GM12878 (cell line): ENCODE measurements at regions not wholly inside any gene's neighbourhood (a gene's known extent, or its start where the extent isn't known, plus 50 kb on each side); places are given as distances from the start of the nearest gene placed in this dataset.

Experiments used
- ATAC-seq: fragments of 200-7000 bp; cut with Tn5 transposase; 3 replicates; pipeline ENCODE4 v1.9.1; 2020; ENCODE audit warnings: mild to moderate bottlenecking, moderate library complexity
- BruUV-seq: library from RNA; stranded (reverse); fragments of 400-500 nt; replicated peaks from 2 replicates; lab custom pipeline; 2021; lab: Mats Ljungman, UMichigan
- CTCF ChIA-PET: fragments of 300-600 bp; sonication (Branson Sonifier 250); formaldehyde crosslinking; extraction: SDS; loops from one replicate; lab custom pipeline; 2021; ENCODE audit warnings: inconsistent platforms; lab: Yijun Ruan, JAX
- POLR2A ChIA-PET: fragments of 350-600 bp; formaldehyde crosslinking; extraction: SDS; loops from one replicate; lab custom pipeline; 2021; ENCODE audit warnings: inconsistent platforms; lab: Charles Lee
- RAD21 ChIA-PET: fragments of 300-600 bp; sonication (Branson Sonifier 250); formaldehyde crosslinking; loops from one replicate; lab custom pipeline; 2023; ENCODE audit warnings: antibody characterized with exemption; ENCODE audit not compliant: unreplicated experiment; lab: Charles Lee
- SMC1A ChIA-PET: fragments of 300-600 bp; sonication (Branson Sonifier 250); formaldehyde crosslinking; loops from one replicate; lab custom pipeline; 2023; ENCODE audit not compliant: unreplicated experiment, uncharacterized antibody; lab: Charles Lee
- DNase-seq: peaks from one replicate; pipeline ENCODE4 v3.0.0-alpha.2; 2011; ENCODE audit warnings: low read depth, low spot score
- FAIRE-seq: peaks from 3 replicates; lab custom pipeline; 2011; peaks lifted over from hg19 to GRCh38; lab: Jason Lieb, UNC
- H2AFZ ChIP-seq: 2 replicates; pipeline ENCODE4 v1.6.0; 2011; ENCODE audit warnings: low read depth, low read length, control low read depth; ENCODE audit not compliant: control insufficient read depth
- H3K27ac ChIP-seq: 2 replicates; pipeline ENCODE4 v1.5.1; 2011; ENCODE audit warnings: control low read depth; ENCODE audit not compliant: control insufficient read depth, insufficient read depth
- H3K27me3 ChIP-seq, 2 experiments: replicated peaks in 1 of 2; 2 replicates each; pipeline versions ENCODE4 v1.6.0 to v1.6.1; 2011; ENCODE audit warnings: low read length in 1 of 2; ENCODE audit not compliant: control insufficient read depth in 2 of 2, insufficient read depth in 2 of 2
- H3K36me3 ChIP-seq, 2 experiments: 2 replicates each; pipeline ENCODE4 v1.5.1; 2011; ENCODE audit warnings: low read length in 1 of 2; ENCODE audit not compliant: control insufficient read depth in 2 of 2, insufficient read depth in 2 of 2
- H3K4me1 ChIP-seq: 2 replicates; pipeline ENCODE4 v1.6.1; 2011; ENCODE audit warnings: mild to moderate bottlenecking, low read length, moderate library complexity, mixed read lengths; ENCODE audit not compliant: control insufficient read depth, insufficient read depth
- H3K4me2 ChIP-seq: 2 replicates; pipeline ENCODE4 v1.6.0; 2011; ENCODE audit warnings: control low read depth; ENCODE audit not compliant: control insufficient read depth, insufficient read depth
- H3K4me3 ChIP-seq: fragments of 200-600 bp; sonication (generic); 2 replicates; pipeline ENCODE4 v1.5.1; 2016
- H3K79me2 ChIP-seq: 2 replicates; pipeline ENCODE4 v1.6.0; 2011; ENCODE audit warnings: low read length; ENCODE audit not compliant: control insufficient read depth, insufficient read depth
- H3K9ac ChIP-seq: 2 replicates; pipeline ENCODE4 v1.8.0; 2011; ENCODE audit warnings: low read length, control low read depth, mixed read lengths; ENCODE audit not compliant: control insufficient read depth, insufficient read depth
- H3K9me3 ChIP-seq: replicated peaks from 3 replicates; pipeline ENCODE4 v1.5.1; 2011; ENCODE audit warnings: mild to moderate bottlenecking, low read length; ENCODE audit not compliant: control insufficient read depth, insufficient read depth
- H4K20me1 ChIP-seq: 2 replicates; pipeline ENCODE4 v1.6.0; 2011; ENCODE audit not compliant: control insufficient read depth, insufficient read depth
- BACH1 ChIP-seq: fragments of 450-650 bp; IDR thresholded peaks from 2 replicates; pipeline ENCODE4 v1.6.1; 2017; ENCODE audit warnings: mild to moderate bottlenecking, borderline replicate concordance
- CTCF ChIP-seq, 3 experiments: IDR thresholded peaks in 2 of 3; conservative IDR thresholded peaks in 1 of 3; 2 replicates each; pipeline ENCODE4 v1.5.1; 2011; ENCODE audit warnings: low read depth in 3 of 3, low read length in 3 of 3, mild to moderate bottlenecking in 3 of 3, control low read depth in 2 of 3, moderate library complexity in 2 of 3, inconsistent platforms in 1 of 3, mixed read lengths in 1 of 3; ENCODE audit not compliant: control insufficient read depth in 2 of 3, insufficient read depth in 1 of 3; ENCODE audit errors: extremely low read depth in 1 of 3
- CUX1 ChIP-seq: IDR thresholded peaks from 2 replicates; pipeline ENCODE4 v1.6.1; 2012; ENCODE audit warnings: improper control_type of control experiment, low read depth, low read length; ENCODE audit not compliant: insufficient replicate concordance
- EZH2 ChIP-seq: IDR thresholded peaks from 2 replicates; pipeline ENCODE4 v1.6.1; 2012; ENCODE audit warnings: low read depth, mild to moderate bottlenecking, control low read depth, inconsistent platforms, low read length, borderline replicate concordance; ENCODE audit not compliant: control insufficient read depth
- MEF2A ChIP-seq: IDR thresholded peaks from 2 replicates; pipeline ENCODE4 v1.6.1; 2011; ENCODE audit warnings: low read depth, mild to moderate bottlenecking, low read length, moderate library complexity; ENCODE audit not compliant: insufficient read depth
- NFYA ChIP-seq: IDR thresholded peaks from 2 replicates; pipeline ENCODE4 v1.6.1; 2011; ENCODE audit warnings: low read depth, mild to moderate bottlenecking, low read length, improper control_type of control experiment, borderline replicate concordance
- PKNOX1 ChIP-seq: fragments of 450-650 bp; IDR thresholded peaks from 2 replicates; pipeline ENCODE4 v1.6.1; 2016; ENCODE audit warnings: mild to moderate bottlenecking
- POLR2AphosphoS5 ChIP-seq: IDR thresholded peaks from 2 replicates; pipeline ENCODE4 v1.6.1; 2011; ENCODE audit warnings: mild to moderate bottlenecking, low read length, inconsistent platforms
- SIN3A ChIP-seq: IDR thresholded peaks from 2 replicates; pipeline ENCODE4 v1.6.1; 2012; ENCODE audit warnings: low read depth, low read length, improper control_type of control experiment
- TAF1 ChIP-seq: IDR thresholded peaks from 2 replicates; pipeline ENCODE4 v1.6.1; 2011; ENCODE audit warnings: mild to moderate bottlenecking, low read depth, low read length, borderline replicate concordance
- WGBS: methylation state at CpG from one replicate; pipeline ENCODE4 v1.1.6; 2016; ENCODE audit warnings: low lambda C conversion rate; ENCODE audit not compliant: insufficient replicate concordance, insufficient coverage; ENCODE audit errors: missing lambda C conversion rate; 5-methylcytosine and 5-hydroxymethylcytosine counted together
- in situ Hi-C: fragments of 300-500 bp; cut with MboI; formaldehyde crosslinking; loops from 9 replicates; pipeline ENCODE4 v1.14.3; 2018; ENCODE audit warnings: mixed read lengths
- intact Hi-C: fragments of 100-400 bp; cut with micrococcal nuclease; formaldehyde crosslinking; loops from one replicate; pipeline ENCODE4 v1.14.2; 2022; ENCODE audit not compliant: unreplicated experiment

GRCh38 chr15:94607176-94607654, 375.9 kb downstream of the MCTP2 start:
- 0% methylated on average over 7 of the region's 7 CpGs for WGBS
- ATAC-seq: no peak
- no peak overlapping the region for H3K9ac ChIP-seq
- H4K20me1 ChIP-seq: no peaks in the 10 kb centered on the region
- TF ChIP-seq EZH2 (no peak), SIN3A (no peak), POLR2AphosphoS5 (no peak), MEF2A (no peak), CTCF (IDR thresholded peaks at IDR 0.05 in 2 of 3, conservative IDR thresholded peaks at IDR 0.05 in 1 of 3; ENCODE audit: control insufficient read depth in 2 of 3, extremely low read depth in 1 of 3, insufficient read depth in 1 of 3, low read depth in 3 of 3, low read length in 3 of 3) (no peak), BACH1 (no peak), CUX1 (no peak), PKNOX1 (no peak), TAF1 (no peak), NFYA (no peak)
- no peak overlapping the region for H3K4me2 ChIP-seq
- no peak overlapping the region for H3K27ac ChIP-seq
- intact Hi-C loops (no loop called here), in situ Hi-C loops (no loop called here)
- no peak for DNase-seq
- SMC1A ChIA-PET: interaction anchor here (0.9 kb wide), 1 partner anchor 82 kb away, joined by 3 read pairs; no protein-coding TSS in a partner anchor
- RAD21 ChIA-PET: no interaction called here
- CTCF ChIA-PET: no interaction called here
- no peaks in the 10 kb centered on the region for H3K27me3 ChIP-seq
- H3K36me3 ChIP-seq: no peaks in the 10 kb centered on the region
- H3K4me1 ChIP-seq: no peaks in the 10 kb centered on the region
- no peak overlapping the region for H3K4me3 ChIP-seq
- BruUV-seq: no TSS peak
- FAIRE-seq: no peak
- no peaks in the 10 kb centered on the region for H3K9me3 ChIP-seq
- no peaks in the 10 kb centered on the region for H3K79me2 ChIP-seq
- POLR2A ChIA-PET: interaction anchor here (0.7 kb wide), 1 partner anchor 23 kb away, joined by 3 read pairs; no protein-coding TSS in a partner anchor
- no peak overlapping the region for H2AFZ ChIP-seq
